ENCODE measurements at regions not wholly inside any gene's neighbourhood (a gene's known extent, or its start where the extent isn't known, plus 50 kb on each side); places are given as distances from the start of the nearest gene placed in this dataset.

DNA sequence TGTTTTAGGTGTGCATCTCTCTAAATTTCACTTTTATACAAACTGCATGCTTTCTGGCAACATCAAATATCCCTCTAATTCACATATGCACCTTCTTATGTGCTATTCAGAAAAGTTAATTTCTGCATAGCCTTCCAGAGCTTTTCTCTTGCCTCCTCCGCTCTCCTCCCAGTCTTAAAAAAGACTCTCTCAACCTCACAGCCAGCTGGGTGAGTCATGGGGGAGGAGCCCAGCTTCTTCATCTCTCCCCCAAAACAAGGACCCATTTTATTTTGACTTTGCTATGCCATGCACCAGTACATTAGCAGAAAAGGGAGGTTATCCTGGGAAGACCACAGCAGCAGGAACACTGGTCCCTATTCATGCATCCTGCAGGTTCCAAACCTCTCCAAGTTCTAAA, 234.4 kb downstream of the KCNA4 start:
- DNase-seq (ENCODE audit: low read depth): no peak

DNA sequence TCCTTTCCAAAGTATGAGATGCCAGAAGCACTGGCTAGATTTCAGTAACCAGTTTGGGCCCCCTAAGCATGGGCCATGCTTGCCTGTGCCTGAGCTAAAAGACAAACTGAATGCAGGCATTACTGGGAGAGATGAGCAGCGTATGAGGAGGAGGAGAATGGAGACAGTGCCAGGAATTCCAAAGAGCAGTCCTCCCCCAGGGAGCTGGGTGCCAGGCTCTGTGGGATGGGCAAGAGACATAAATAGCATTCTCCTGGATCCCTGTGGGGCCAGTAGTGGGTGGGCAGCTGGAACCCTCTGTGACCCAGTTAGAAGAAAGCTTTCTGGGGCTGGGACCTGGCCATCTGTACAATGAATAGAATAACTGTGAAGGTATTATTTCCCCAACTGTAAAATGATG, 235.6 kb downstream of the KCNA4 start:
- no peak for DNase-seq (ENCODE audit: low read depth)

DNA sequence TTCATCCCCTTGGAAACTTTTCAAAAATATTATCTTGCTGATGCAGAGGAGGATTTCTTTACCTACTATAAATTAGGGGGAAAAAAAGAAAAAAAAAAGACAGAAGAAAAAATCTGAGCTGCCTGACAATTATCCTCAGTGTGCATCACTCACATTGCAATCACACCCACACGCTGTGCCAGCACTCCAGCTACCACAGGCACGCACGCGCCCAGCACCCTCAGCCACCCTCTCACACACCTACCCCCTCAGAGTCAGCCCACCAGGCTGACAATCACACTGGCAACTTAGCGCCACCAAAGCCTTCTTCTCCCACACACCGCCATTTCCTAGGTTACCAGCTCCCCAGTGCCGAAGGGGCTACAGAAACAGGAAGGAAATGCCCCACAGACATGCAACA, 236.1 kb downstream of the KCNA4 start:
- DNase-seq (ENCODE audit: low read depth): no peak

DNA sequence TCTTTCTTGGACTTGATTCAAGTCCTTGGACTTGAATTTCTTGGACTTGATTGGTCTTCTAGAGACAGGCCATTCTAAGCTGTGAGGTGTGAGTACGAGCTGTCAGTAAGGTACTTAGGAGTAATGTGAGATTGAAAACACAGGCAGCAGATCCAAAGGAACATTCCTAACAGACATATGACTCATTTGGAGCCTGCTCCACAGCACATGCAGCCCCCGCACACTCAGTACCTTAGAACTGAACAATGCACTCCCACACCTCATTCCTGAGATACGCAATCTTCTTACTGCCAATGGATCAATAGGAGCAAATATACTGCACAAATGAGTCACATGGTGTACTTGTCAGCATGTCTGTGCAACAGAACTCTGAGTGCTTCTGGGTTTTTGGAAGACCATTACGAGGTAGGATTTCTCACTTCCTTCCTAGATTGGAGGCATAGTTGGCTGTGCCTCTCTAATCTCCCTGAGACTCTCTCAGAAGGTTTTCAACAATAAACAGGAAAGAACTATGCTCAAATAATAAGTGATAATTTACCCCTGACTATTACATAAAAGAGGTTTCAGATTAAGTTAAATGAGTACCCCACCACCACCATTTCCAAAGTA, 243.1 kb downstream of the KCNA4 start:
- peak; percentile 38 for DNase-seq (ENCODE audit: low read depth)

DNA sequence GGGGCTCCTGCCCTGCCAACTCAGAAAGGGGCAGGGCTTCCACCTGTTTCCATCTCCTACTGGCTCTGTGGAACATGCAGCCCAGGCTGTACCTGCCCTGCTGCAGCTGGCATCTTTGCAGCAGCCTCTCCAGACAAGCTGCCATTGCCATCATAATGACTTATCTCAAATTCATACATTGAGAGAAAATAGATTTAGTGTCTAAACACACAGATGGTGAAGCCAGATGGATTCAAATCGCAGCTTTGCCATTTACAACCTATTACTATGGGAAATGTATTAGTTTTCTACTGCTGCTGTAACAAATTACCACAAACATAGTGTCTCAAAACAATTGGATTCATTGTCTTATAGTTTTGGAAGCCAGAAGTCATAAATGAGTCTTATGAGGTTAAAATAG, 260.0 kb downstream of the KCNA4 start:
- DNase-seq (ENCODE audit: low read depth): no peak

DNA sequence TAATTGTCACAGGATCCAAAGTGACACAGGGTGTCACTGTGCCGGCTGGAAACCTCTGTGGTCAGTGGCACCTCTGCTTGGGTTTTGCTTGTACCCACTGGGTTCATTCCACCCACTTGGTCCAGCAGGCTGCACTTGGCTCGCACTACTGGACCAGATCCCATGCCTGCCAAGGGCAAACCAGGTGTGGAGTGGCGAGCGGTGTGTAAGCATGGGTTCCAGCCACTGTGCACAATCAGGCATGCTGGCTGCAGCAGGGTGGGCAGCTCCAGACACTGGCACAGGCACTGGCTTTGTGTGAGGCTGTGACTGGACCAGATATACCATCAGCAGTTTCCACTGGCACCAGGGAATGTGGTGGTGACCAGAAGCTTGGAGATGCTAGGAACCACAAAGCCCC, 261.4 kb downstream of the KCNA4 start:
- no peak for DNase-seq (ENCODE audit: low read depth)

DNA sequence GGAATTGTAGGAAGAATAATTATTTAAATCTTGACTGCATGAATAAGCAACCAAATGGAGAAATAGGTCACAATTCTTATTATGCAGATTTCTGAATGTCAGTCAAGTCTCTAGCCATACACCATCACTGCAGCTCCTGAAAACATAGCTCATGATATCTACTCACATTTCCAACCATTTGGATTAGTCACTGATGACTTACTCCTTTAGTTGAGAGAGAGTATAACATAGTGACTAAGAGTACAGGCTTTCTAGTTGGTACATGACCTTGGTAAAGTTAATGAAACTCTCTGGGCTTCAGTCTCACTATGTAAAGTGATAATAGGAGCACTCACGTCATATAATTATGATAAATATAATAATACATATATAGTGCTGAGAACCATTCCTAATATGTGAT, 265.2 kb downstream of the KCNA4 start:
- DNase-seq (ENCODE audit: low read depth): peak; percentile 25

DNA sequence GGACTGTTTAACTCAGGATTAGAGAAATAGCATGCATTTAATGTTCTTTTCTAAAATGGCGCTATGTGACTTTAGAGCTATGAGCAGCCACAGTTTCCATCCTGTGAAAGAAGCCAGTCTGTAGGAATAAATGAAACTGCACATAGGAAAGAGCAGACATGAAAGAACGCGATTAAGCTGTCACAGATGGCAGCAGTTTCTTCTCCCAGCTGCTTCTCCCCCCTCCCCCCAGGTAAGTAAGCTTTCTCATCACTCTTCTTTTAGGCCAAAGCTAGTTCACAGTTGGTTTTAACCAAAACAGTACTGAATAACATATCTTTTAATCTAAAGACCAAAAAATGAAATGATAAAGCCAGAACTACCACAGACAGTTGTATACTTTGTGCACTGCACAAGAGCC, 266.4 kb downstream of the KCNA4 start:
- DNase-seq (ENCODE audit: low read depth): no peak

DNA sequence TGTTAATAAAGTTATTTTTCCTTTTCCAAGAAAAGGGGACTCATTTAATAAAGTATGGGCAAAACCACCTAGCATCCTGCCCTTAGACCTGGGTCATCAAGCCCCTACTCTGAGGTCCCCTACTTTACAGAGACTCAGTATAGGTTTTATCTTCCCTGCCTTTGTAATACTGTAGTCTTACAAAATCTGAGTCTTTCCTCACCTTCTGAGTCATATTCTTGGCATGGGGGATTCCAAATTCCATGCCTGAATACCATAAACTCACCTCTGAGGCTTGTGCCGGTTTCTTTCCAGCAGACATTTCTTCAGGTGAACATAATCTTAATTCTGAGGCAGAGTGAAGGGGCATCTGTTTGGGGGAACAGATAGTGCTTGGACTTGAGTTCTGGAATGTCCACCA, 282.5 kb downstream of the KCNA4 start:
- DNase-seq (ENCODE audit: low read depth): no peak

DNA sequence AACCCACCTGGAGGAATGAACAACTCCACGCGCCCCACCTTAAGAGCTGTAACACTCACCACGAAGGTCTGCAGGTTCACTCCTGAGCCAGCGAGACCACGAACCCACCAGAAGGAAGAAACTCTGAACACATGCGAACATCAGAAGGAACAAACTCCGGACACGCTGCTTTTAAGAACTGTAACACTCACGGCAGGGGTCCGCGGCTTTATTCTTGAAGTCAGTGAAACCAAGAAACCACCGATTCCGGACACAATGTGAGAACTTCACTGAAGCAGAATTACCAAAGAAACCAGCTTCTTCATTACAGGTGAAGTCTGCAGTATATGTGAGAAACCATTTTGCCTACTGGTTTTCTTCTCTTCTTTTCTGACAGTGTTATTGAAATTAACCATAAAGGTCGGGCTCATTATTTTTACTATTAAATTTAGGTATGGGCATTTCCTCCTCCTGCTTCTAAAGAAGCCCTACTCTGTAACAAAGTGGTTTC, 303.0 kb downstream of the KCNA4 start:
- no peak for DNase-seq (ENCODE audit: low read depth)

DNA sequence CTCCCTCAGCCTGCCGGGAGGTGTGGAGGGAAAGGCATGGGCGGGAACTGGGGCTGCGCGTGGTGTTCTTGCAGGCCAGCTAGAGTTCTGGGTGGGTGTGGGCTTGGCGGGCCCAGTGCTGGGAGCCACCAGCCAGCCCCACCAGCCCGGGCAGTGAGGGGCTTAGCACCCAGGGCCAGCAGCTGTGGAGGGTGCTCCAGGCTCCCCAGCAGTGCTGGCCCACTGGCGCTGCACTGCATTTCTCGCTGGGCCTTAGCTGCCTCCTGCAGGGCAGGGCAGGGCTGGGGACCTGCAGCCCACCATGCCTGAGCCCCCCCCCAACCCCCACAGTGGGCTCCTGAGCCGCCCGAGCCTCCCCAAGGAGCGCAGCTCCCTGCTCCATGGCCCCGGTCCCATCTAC, 304.2 kb downstream of the KCNA4 start:
- DNase-seq (ENCODE audit: low read depth): no peak

DNA sequence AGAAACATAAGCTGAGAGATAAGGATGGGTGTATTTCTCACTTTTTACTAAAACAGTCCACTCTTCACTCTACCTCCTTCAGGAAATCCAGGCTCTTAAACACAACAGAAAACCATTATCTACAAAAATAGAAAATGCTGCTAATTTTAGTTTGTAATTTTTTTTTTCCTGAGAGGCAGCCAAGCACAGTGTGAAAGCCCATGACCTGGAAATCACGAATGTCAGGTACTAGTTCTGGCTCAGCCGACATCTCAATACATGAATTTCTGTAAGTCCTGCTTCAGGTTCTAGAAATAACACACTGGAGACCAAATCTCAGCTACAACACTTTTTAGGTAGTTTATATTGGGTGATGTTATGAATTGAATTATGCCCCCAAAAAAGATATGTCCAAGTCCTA, 308.9 kb downstream of the KCNA4 start:
- no peak for DNase-seq (ENCODE audit: low read depth)

DNA sequence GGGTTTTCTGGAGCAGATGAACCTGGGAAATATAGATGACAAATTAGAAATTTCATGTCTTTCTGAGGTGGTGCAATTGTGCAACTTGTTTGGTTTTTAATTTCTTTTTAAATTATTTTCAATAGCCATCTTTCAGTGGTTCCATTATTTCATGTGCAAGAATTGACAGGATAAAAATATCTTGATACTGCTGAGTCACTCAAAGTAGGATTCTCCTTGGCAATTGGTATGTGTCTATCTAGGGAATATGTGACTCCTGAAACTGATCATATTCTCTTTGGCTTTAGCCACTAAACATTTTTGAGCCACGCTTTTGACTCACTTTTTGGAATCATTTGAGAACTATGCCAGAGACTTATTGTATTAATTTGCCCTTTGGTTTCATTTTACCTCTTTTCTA, 331.5 kb downstream of the KCNA4 start:
- DNase-seq (ENCODE audit: low read depth): peak; percentile 1

DNA sequence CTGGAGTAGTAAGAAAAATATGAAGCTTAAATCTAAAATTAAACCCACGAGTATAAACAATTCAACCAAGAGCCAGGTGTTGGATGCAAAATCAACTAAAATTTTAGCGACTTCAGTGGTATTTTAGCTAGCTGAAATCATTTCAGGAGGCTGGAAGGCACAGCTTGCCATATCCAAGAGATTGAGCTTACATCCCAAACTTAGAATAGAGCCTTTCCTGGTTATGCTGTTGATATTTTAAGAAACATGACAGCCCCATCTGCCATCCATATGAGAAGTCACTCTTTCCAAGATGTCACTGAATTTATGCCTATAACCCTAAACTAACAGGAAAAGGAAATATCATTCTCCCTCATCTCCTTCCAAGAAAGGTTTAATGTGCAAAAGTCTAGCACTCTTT, 334.0 kb downstream of the KCNA4 start:
- DNase-seq (ENCODE audit: low read depth): no peak

DNA sequence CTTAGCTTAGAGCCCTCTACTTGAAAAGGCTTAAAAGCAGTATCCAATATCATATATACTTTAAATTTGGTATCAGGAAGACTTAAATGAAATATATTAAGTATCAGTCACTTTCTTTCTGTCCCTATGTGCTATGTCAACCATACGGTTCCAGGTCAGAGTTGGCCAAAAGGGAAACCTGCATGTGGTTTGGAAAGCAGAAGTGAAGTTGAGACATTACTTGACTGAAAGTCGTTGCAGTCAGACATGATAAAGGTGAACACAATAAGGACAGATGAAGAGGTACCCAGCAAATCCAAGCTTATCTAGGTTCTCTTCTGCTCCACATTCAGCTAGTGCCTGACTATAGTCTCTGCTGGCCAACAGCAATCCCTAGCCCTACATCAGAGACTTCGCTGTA, 336.8 kb downstream of the KCNA4 start:
- DNase-seq (ENCODE audit: low read depth): no peak

DNA sequence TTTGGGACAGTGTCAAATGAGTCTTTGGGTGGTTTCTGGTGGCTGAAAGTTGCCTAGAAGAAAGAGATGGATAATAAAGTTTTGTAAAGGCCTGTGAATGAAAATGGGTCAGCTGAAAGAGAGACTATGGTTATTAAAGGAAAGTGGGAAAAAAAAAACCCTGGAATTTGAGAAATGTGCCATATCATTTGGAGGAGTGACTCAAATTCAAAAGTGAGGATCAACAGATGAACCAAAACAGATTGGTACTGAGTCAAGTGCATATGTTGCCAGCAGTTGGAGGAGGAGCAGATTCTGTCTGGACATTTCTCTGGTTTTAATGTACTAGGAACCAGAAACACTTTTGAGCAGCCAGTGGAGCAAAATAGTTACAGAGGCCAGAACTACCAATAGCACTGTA, 339.8 kb downstream of the KCNA4 start:
- no peak for DNase-seq (ENCODE audit: low read depth)

DNA sequence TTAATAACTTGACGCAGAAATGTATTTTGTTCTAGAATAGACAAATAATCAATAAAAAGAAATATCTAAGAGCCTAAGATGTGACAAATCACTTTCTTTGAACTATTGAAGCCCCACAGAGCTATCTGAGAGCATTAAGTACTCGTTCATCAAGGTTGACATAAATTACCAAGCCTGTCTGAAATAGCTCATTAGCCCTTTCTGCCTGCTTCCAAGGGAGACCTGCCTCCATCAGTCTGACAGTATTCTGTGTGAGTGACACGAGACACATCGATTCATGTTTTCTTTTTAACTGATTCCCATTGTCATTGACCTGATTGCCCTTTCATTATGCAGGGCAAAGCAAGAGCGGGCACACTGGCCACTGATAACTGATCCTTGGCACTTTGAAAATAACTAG, 347.5 kb downstream of the KCNA4 start:
- DNase-seq (ENCODE audit: low read depth): no peak

DNA sequence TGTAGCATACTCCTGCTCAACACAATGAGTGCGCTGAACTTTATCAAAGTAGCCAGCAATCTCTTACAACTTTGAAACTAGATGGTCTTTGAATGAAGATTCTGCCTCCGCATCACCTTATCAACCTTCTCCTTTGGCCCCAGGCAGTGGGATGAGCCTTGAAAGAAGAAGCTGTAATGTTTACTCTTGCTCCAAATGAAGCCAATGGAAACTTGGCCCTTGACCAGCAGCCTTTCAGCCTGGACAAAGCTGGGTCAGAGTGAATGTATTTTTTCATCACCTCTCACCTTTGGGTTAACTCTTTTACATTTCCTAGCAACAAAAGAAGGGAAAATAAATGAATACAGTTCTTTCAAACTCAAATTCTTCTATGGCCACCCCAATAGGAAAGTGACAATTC, 359.1 kb downstream of the KCNA4 start:
- DNase-seq (ENCODE audit: low read depth): no peak

DNA sequence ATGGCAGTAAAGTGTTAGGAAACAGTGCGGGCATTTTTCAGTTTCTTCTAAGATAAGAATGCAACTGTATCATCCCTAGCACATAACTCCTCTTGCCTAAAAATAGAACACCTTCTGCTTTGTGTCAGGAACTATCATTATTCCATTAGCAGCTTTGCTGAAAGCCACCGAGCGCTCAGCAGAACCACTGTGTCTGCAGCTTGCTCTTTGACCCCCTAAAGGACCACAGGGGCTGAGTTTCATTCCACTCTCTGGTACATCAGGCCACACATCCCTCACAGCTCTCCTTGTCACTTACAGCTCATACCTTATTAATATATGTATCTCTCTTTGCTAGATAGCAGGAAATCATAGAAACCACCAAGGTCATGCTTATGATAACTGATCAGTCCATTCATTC, 360.2 kb downstream of the KCNA4 start:
- DNase-seq (ENCODE audit: low read depth): no peak

DNA sequence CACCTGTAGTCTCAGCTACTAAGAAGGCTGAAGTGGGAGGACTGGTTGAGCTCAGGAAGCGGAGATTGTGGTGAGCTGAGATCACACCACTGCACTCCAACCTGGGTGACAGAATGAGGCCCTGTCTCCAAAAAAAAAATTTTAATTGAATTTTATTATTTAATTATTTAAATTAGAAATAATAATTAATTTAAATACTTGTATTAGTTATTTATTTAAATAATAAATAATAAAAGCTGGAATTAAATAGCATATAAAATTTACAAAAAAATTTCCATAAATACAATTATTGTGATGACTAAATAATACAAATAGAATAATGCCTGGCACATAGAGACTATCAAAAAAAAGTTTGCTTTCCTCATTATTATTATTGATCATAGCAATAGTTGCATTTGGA, 371.5 kb downstream of the KCNA4 start:
- no peak for DNase-seq (ENCODE audit: low read depth)

DNA sequence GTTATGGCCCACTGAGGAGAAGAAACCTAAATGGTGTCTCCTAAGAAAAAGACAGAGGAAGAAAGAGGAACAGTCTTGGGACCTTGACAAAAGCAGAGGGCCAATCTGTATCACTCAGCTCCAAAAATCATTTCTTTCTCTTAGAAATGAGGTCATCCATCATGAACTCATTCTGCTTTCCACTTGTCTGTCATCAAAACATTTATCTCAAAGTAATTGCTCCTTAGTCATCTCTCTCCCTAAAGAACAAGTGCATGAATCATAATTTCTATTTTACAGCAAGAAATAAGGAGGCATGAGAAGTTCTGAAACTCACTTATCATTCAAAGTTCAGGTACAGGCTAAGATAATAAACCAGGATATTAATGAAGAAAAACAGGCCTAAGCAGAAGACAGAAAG, 375.6 kb downstream of the KCNA4 start:
- DNase-seq (ENCODE audit: low read depth): peak; percentile 46

DNA sequence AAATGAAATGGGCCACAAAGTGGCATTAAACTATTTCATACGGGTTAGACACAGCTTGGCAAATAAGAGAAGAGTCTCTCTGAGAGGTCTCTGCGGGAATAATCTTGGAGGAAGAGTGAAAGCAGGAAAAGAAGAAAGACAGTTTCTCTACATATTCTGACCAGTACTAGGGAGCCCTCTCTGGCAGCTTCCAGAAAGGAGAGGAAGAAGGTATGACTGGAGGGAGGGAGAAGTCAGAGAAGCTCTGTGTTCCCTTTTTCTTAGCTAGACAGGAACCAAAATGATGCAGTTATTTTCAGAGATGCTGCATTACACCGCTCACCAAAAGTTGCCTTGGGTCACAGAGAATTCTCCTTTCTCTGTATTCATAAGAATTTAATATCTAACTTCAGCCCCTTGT, 382.1 kb downstream of the KCNA4 start:
- no peak for DNase-seq (ENCODE audit: low read depth)

DNA sequence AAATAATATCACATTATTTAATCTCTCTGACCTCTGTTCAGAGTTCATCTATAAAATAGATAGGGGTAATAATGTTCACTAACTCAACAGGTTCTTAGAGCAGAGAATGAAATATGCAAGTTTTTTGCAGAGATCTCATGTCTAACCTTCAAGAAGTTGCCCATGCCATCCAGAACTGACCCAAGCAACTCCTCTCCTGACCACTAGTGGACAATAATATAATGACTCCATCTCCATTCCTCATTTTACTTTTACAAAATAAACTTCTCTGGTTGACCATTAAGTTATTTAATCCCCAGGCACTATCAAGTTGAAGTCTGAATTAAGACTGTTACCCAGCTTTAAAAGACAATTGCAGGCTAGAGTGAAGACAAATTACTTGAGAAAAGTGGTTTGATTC, 382.6 kb downstream of the KCNA4 start:
- DNase-seq (ENCODE audit: low read depth): no peak

DNA sequence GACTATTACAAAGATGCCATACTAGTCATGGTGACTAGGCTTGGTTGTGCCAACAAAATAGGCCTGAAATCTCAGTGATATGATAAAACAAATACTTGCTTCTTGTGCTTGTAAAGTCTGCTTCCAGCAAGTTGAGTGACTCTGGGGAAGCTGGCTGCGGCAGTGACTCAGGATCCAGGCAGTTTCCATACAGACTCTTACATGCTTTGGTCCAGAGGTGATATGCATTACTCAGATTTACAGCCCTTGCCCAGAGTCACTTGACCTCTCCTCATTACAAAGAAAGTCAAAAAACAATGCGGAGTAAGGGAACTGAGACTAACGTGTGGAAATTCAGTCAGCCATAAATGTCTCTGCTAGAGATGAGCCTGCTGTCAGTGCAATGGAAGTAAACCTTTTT, 387.5 kb downstream of the KCNA4 start:
- DNase-seq (ENCODE audit: low read depth): peak; percentile 75

All from HT1080 (cell line).